ENCODE measurements at regions not wholly inside any gene's neighbourhood (a gene's known extent, or its start where the extent isn't known, plus 50 kb on each side); places are given as distances from the start of the nearest gene placed in this dataset.

DNA sequence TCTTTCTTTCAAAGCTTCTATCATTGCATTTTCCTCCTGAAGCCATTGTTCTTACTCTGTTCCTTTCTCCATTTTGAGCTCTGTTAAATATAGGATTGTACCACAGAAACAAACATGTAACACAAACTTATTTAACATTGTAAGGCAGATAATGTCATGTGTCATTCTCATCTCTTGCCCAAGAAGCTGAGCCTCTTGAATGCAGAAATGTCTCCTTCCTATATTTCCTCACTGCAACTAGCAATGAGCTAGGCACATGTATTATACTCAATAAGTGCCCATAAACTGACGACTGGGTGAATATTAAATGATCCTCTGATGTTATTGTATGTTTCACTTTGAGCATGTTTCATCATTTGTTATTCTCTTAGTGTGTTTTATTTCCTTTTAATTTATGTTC is 56.7 kb upstream of the SLC7A11 start:
- DNase-seq (ENCODE audit: extremely low spot score, unreplicated experiment): no peak
- H3K27ac Mint-ChIP-seq: no peak overlapping the region
- H3K4me1 Mint-ChIP-seq (ENCODE audit: unreplicated experiment): peaks cover 17% of the 10 kb centered on the region
- H3K4me3 Mint-ChIP-seq: no peak overlapping the region
- H3K9me3 Mint-ChIP-seq: peaks cover 5% of the 10 kb centered on the region
- no peaks in the 10 kb centered on the region for H3K36me3 Mint-ChIP-seq
- no peaks in the 10 kb centered on the region for H3K27me3 Mint-ChIP-seq
- TF ChIP-seq, protein P1, sequence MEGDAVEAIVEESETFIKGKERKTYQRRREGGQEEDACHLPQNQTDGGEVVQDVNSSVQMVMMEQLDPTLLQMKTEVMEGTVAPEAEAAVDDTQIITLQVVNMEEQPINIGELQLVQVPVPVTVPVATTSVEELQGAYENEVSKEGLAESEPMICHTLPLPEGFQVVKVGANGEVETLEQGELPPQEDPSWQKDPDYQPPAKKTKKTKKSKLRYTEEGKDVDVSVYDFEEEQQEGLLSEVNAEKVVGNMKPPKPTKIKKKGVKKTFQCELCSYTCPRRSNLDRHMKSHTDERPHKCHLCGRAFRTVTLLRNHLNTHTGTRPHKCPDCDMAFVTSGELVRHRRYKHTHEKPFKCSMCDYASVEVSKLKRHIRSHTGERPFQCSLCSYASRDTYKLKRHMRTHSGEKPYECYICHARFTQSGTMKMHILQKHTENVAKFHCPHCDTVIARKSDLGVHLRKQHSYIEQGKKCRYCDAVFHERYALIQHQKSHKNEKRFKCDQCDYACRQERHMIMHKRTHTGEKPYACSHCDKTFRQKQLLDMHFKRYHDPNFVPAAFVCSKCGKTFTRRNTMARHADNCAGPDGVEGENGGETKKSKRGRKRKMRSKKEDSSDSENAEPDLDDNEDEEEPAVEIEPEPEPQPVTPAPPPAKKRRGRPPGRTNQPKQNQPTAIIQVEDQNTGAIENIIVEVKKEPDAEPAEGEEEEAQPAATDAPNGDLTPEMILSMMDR (conservative IDR thresholded peaks at IDR 0.05): no peak

DNA sequence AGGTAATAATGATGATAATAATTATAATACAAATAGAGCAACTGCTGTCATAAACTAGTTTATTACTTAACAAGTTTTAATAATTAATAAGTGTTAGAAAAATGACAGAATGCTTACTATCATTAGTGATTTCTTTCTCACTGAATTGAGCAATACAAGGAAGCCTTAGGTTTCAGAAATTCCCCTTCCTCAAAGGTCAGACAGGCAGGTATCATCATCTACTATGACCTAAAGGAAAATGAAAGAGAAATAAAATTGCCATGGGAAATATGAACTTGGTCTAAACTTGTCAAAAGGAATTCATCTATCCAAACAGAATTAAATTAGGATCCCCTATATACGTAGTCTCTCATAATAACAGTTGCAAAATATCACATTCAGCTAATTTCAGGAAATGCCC is 56.3 kb upstream of the SLC7A11 start:
- Mint-ChIP-seq H3K4me3 (no peak overlapping the region), H3K27ac (no peak overlapping the region), H3K4me1 (ENCODE audit: unreplicated experiment) (peaks cover 17% of the 10 kb centered on the region), H3K36me3 (no peaks in the 10 kb centered on the region), H3K27me3 (no peaks in the 10 kb centered on the region), H3K9me3 (peaks cover 2% of the 10 kb centered on the region)
- no peak for DNase-seq (ENCODE audit: extremely low spot score, unreplicated experiment)
- TF ChIP-seq, protein P1 (conservative IDR thresholded peaks at IDR 0.05): no peak

DNA sequence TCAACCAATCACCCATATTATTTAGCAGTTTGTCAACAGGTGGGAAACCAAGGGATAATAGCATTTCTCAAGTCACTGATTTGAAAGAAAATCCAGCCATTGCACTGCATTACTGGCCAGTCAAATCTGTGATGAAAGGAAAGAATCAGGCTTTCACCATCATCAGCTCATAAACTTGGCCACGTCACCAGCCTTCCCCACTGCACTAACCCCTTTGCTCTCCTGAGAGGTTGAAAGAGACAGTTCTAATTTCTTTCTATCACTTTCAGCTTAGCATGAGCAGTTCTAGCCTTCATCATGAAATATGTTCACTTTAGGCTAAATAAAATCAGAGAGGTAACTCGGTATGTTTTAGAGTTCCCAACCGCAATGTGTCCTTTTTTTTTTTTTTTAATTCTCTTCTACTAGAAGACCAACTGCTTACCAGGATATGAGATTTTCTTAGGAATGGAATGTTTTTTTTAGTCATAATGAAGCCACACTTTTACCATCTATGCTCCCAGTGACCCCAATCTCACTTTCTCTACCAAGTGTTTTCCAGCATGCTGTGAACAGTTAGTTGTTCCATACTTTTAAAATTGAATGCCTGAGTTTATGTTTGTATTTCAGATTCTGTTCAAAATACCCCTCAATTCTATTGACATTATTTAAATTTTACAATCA is 55.7 kb upstream of the SLC7A11 start:
- no peaks in the 10 kb centered on the region for H3K36me3 Mint-ChIP-seq
- no peaks in the 10 kb centered on the region for H3K9me3 Mint-ChIP-seq
- H3K27ac Mint-ChIP-seq: no peak overlapping the region
- TF ChIP-seq, protein P1 (conservative IDR thresholded peaks at IDR 0.05): no peak
- no peak overlapping the region for H3K4me3 Mint-ChIP-seq
- no peaks in the 10 kb centered on the region for H3K27me3 Mint-ChIP-seq
- DNase-seq (ENCODE audit: extremely low spot score, unreplicated experiment): no peak
- H3K4me1 Mint-ChIP-seq (ENCODE audit: unreplicated experiment): peaks cover 17% of the 10 kb centered on the region

DNA sequence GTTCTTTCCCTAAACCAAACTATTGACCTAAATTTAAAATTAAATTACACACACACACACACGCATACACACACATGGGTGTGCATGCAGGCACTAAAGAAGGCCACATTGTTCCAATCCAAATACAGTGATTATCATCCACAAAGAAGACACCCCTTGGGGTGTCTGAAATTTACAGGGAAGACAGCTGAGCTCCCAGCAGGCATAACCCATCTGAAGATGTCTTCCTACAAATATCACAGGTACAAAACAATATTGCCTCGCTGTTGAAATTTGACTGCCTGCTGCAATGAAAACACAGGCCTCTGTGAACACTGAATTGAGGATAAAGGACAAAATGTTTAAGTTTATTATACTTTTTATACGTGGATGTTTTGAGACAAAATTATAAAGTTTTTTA is 50.2 kb upstream of the SLC7A11 start:
- Mint-ChIP-seq H3K4me3 (no peak overlapping the region), H3K27me3 (no peaks in the 10 kb centered on the region)
- TF ChIP-seq, protein P1 (conservative IDR thresholded peaks at IDR 0.05): no peak

More for the DNA sequence above, 50.2 kb upstream of the SLC7A11 start:
- Mint-ChIP-seq H3K4me1 (ENCODE audit: unreplicated experiment) (peaks cover 5% of the 10 kb centered on the region), H3K27ac (no peak overlapping the region), H3K9me3 (peaks cover 4% of the 10 kb centered on the region), H3K36me3 (no peaks in the 10 kb centered on the region)
- no peak for DNase-seq (ENCODE audit: extremely low spot score, unreplicated experiment)

All from type B pancreatic cell (in vitro differentiated cells).